NCI-H2081 treated with DMSO at 0.1 percent for 48 hours (cell line): ENCODE measurements at regions not wholly inside any gene's neighbourhood (a gene's known extent, or its start where the extent isn't known, plus 50 kb on each side); places are given as distances from the start of the nearest gene placed in this dataset.

Source experiments
- DNase-seq: peaks from one replicate; lab custom pipeline; 2025; lab: John Stamatoyannopoulos, UW

DNA sequence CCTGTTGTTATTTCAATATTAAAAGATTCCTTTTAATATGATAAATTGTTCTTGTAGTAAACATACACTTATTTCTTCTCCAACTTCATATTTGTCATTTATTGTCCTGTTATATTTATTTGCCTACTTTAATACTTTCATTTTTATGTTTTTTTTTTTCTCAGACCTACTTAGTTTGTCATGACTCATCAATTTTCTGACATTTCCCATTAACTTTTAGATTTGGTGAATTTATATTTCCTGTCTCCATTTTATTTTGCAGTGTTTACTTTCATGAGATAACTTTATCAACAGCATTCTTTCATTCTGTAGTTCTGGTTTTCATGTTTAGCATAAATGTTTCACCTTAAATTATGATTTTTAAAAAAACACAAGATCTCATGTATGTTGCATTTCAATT is 788.7 kb downstream of the EFNA5 start:
- DNase-seq = no peak

DNA sequence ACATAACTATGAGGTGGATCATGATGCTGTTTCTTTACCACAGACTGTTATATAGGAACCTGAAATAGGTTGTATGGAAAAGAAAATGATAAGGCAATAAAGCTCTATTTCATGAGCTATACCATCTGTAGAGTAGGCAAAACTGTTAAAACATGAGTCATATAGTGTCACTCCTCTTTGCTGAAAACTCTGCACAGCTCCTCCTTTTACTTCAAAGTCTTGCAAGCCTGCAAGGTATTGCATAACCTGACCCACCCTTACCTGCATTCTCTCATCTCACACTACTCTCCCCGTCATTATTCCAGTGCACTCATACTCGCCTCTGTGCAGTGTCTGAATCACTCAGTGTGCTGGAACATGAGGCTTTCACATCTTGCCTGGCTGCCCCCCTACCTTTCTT is 790.1 kb downstream of the EFNA5 start:
- no peak for DNase-seq

DNA sequence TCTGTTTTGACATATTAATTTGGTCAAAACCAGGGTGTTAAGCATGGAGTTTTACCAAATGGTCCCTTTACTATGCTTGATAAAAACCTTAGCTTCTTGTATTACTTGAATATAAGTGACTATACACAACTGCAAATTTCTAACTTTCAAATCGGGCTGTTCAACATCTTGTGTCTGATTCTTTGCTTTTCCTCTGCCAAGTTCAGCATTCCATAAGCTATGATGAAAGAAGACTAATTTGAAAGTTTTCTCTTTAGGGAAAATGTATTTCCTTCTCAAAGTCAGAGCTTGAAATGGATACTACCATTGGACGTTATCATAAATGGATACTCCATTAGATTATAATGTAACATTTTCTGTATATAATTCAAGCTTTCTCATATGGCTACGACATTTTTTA is 792.9 kb downstream of the EFNA5 start:
- no peak for DNase-seq

DNA sequence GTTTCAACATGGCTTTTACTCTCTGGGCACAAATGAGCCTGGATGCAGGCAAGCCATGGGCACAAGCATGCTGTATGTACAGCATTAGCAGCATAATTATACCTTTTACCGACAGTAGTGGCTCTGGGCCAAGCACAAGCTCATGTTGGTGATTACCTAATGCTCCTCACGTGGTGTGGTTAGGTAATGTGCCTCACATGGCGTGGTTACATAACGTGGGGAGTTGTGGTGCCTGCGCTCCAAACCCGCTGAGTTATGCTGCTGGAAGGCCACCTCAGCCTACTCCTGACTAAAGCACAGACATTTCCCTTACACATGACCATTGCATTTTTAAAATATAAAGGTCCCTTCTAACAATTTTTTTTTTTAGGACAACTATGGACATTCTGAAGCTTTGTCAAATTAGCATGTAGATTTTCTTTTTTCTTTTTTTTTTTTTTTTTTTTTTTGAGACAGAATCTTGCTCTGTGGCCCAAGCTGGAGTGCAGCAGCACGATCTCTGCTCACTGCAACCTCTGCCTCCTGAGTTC is 794.0 kb downstream of the EFNA5 start:
- no peak for DNase-seq

DNA sequence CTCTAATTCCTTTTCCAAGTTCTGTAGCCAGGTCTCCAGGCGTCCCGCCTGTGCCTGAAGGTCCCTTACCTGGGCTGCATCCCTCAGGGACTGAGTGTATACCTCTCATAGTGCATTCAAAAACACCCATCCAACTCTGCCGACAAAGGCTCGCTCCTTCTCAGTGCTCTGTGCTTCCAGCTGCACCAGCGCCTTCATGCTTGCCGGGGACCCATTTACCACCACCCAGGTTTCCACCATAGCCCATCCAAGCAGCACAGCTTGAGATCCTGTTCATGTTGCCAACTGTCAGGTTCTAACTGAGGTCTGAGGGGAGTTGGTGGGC is 794.5 kb downstream of the EFNA5 start:
- no peak for DNase-seq

DNA sequence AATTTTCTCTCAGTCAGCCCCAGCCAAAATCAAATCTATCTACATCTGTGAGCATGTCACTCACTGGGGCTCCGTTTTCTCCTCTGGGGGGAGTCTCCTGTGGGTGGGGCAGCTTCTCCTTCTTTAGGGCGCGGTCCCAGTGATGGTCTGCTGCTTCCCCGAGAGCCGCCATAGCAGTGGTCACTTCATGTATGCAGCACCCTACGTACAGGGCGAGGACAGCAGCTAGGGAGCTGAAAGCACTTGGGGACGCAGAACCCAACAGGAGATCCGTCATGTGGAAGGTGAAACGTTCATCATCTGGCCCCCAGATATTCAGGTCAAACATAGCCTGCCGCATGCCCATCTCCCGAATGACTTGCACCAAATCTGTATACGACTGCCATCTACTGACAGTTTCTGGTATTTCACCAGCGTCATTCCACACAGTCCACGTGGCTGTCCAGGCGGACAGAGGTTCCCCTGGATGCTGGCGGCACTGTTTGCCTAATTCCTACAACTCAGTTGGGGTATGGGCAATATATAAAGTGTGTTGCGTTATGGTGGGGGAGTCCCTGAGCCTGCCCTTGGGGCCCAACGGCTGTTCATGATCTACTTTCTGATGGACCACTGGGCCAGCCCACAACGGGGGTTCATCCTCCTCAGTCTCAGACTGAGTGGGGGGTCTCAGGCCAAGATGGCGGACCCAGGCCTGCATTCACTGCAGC is 795.0 kb downstream of the EFNA5 start:
- DNase-seq = no peak

DNA sequence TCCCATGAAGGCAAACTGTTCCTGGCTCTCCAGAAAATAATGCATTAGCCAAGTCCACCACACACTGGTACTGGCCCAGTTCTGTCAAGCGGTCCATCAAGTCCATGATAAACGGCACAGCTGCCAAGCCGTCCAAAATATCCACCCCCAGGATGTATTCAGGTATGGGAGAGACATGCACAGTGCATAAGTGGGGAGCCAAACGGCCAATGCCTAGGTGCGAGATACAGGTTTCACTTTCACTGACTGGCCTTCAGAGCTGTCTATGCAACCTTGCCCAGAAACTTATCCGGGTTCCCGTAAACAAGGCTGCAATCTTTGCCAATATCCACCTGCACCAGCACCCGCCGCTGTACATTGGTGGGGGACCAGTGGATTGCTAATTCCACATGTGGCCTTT is 795.8 kb downstream of the EFNA5 start:
- DNase-seq = no peak

DNA sequence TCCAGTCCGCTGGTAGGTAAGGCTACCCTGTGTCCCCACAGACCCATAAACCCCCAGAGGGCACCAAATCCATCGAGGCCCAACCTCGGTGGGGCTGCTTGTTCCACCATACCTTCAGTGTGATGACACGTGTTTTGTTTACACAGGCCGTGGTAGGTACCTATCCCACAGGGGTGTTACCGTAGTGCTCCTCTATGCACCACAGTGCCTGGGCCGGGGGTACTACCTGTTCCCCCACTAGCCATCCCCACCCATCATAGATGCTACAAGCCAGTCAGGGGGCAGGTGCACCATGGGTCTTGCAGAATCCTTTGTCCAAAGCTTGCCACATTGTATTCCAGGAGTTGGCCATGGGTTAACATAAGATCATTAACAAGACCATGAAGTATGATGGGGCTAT is 796.2 kb downstream of the EFNA5 start:
- no peak for DNase-seq

DNA sequence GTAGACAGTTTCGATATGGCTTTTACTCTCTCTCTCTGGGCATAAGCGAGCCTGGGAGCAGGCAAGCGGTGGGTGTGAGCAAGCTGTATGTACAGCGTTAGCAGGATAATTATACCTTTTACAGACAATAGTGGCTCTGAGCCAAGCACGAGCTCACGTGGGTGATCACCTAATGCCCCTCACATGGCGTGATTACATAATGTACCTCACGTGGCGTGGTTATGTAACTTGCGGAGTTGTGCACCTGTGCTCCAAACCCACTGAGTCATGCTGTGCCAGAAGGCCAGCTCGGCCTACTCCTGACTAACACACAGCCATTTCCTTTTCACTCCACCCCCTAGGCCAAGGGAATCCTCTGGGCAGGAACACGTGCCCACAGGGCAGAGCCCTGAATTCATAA is 797.2 kb downstream of the EFNA5 start:
- DNase-seq = peak; percentile 58

DNA sequence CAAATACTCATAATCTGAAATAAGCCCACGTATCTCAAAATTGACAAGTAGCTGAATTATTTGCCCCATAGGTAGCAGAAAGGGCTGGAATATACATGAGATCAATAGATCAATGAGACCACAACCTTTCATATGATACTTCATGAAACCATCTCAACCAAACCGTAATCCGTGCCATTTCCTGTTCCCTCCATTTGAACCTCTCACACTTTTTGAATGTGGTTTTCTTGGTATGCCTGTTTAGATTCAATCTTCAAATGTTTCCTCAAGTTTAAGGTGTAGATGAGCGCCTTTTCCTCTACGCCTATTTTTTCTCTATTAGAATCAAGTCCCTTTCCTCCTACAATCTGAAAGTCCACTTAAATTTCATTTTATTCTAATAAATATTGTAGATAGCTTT is 805.5 kb downstream of the EFNA5 start:
- DNase-seq = no peak

DNA sequence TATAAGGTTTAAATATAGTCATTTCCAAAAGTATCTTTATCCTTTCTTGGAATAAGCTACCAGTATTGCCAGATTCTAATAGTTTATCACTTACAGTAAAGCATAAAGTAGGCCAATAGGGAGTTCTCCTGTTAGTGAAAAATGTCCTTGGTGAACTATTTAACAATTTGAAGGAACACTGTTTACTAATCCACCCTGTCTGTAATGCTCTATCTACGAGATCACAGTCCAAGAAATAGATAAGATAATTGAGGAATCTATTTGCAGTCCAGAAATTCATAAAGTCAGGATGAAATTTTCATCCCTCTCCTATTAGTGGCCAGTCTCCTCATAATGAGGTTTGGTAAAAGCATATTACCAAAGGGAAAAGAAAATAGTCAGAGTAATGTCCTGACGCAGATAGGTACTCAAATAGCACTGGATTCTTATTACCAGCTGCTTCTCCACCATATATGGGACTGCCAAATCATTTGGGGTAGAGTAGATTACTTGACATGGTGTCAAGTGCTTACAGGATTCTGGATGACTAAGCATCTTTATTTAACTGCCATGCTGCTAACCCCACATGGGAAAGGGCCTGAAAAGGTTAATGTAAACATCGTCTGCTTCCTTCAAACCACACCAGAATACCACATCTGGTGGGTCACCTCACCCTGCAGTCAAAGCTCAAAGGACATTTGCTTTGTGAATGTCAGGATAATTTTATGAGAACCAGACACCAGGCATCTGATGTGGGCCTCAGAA is 808.1 kb downstream of the EFNA5 start:
- no peak for DNase-seq

DNA sequence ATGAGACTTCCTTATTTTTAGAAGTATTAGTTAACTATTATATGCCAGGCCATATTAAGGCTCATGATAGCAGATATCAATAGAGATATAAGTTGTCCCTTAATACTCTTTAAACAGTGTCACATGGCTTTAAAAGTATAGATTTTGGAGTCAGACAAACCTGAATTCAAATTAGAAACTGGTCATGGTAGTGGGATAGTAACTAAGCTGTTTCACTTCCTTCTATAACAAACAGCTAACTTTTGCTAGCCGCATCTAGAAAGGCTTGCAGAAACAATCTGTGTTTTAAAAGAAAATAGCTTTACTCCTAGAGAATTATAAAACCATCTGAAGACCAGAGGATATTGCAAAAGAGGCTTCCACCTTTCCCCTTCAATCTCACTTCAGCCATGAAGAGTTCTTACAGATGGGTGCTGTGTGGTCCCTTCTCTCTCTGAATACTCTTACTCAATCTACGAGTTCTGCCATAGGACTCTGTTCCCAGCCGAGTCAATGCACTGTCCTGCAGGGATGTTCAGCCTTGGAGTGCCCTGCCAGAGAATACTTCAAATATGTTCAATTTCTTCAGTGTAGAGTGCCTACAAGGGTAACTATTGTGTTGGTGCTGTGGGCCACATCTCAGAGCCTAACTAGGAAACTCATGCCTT is 810.2 kb downstream of the EFNA5 start:
- no peak for DNase-seq

DNA sequence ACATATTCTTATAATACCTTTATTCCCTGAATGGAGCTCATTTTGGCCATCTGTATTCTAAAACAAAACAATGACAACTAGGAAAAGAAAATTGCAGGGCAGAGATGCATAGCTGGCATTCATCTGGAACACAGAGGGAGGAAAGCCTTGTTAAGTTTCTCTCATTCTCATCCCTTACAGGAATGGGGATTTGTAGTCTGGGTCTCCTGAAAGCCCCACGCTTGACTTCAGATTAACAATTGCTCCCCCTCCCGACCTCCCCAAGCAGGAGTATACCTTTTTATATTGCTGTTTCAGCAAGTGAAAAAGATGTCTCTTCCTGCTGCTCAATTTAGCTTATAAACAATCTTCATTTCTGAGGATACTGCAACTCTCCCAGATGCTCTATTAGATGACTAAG is 812.1 kb downstream of the EFNA5 start:
- DNase-seq = no peak

DNA sequence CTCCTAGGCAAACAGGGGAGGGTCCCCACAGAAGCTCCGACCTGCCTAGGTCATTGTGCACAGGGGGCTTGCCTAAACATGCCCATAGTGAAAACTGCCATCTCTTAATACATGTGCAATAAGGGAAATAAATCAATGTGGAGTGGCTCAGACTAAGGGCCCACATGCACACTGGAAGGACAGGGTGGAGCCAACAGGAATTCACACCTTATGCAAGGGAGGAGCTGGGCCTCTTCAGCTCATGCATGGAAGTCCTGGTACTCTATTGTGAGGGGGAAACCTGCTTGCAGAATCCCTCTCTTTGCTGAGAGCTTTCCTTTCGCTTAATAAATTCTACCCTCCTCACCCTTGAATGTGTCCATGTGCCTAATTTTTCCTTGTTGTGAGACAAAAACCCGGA is 815.8 kb downstream of the EFNA5 start:
- DNase-seq = no peak

DNA sequence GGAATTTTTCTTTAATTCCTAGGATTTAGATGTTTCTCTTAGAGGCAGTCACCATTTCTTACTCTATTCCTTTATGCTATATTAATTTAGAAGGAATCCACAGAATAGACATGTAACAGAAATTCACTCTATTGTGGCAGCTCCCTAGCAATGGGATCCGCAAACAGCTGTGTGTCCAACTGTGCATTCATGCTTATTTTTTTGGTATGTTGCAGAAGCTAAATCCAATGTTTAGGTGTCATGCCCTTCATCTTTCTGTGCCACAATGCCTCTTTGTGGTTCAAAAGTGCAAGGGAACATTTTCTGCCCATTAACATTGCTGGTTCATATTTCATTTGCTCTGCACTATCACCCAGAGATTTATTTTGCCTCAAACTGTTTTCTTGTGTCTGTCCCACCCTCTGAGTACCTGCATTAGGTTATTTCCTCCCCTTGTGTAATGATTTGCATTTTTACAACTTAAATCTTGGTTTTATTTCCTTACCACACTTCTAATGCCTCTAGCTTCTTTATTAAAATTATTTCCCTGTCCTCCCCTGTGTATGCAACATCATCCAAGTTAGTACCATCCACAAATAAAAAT is 816.5 kb downstream of the EFNA5 start:
- DNase-seq = no peak

DNA sequence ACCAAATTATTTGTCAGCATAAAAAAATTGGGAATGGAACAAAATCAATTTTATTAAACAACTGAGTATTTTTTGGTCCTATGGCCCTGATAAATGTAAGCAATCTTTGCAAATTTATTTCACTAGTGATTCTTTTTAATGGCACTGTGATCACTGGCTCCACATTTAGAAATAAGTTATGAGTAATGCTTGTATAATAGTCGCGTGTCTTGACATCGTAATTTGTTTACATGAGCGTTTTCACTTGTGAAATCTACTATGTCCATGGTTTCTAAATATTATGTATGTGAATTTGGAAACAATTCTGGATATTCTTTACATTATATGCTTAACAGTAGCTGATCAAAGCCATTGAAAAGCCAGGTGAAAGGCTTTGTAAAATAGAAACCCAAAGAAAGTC is 817.5 kb downstream of the EFNA5 start:
- no peak for DNase-seq

DNA sequence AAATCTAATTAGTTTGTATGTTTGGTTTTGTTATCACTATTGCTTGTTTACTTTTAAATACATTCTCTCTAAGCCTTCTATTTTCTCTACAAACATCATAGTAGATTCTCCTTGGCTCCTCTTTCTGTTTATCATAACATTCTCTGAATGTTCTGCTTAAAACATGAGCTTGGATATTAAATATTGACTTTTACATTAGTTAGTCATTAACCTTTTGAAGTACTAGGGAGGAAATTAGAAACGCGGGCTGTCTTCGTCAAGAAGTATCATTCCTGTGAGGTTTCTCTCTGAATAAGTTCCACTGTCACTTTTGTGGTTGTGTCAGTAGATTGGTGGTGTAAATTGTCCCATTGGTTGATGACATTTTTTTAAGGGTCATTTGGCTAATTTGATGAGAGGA is 821.5 kb downstream of the EFNA5 start:
- DNase-seq = no peak

DNA sequence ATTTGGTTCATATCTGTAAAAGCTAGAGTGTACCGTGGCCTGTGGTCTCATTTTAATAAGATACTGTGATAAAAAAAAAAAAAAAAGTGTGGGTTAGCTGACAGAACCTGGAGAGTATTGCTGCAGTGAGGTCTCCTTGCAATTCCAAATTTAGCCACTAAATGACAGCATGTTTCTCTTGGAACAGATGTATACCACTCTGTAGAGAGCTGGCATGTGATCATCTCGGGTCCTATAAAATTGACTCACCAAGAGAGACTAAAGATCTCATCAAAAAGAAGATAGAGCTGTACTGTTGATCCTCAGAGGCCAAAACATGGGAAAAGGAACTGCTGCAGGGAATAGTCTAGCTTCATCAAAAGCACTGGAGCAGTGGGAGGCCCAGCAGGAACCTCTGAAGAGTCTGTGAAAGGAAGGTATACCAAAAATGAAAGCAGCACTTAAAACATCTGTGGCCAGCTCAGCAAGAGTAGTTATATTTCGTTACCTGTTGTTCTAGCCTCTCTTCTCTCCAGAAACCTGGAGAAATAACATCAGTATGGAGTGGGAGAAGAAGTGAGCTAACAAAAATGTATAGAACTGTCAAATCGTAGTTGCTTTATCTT is 826.8 kb downstream of the EFNA5 start:
- DNase-seq = no peak

DNA sequence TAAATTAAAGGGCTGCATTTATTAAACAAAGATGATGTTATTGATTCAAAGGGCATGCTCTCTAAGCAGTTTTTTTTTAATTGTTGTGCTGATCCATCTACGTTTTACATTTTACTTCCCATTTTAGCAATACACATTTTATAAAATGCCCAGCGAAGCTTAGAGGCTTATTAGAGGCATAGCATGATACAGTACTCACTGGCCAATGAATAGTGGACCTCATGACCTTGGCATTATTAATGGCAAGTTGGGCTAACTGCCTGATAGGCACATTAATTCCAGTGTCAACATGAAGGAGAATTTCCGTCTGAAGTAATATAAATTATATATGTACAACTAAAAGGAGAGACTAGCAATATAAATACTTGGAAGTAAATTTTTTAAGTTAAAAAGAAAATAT is 837.2 kb downstream of the EFNA5 start:
- no peak for DNase-seq

DNA sequence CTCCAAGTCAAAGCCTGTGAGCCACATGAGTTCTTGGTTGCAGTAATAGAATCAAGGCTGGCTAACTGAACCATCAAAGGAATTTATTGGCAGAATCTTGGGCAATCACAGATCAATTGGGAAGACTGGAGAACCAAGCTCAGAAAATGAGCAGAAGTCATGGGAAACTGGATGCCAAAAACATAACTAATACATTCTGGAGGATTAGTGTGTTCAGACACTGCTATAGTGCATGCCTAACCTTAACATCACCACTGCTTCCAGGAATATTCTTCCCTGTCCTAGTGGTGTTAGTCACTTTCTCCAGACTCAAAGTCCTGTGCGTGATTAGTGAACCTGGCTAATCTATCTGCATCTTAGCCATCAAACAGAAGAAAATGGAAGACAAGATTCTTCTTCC is 843.7 kb downstream of the EFNA5 start:
- DNase-seq = no peak

DNA sequence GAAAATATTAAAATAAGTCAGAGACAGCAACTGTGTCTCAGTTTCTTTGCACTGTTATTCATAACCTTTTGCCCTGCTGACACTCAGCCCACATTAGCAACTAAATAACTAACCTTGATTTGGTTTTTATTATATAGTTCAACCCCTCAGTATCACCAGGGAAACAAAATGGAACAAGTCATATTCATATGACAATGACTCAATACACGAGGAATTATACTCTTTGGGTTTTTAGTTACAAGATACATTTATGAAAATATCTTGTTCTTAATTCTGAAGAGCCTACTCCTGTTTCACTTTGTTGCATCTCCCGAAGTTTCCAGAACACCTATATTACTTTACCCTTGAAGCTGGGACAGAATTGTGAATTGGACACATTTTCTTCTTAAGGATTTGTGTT is 845.4 kb downstream of the EFNA5 start:
- no peak for DNase-seq

DNA sequence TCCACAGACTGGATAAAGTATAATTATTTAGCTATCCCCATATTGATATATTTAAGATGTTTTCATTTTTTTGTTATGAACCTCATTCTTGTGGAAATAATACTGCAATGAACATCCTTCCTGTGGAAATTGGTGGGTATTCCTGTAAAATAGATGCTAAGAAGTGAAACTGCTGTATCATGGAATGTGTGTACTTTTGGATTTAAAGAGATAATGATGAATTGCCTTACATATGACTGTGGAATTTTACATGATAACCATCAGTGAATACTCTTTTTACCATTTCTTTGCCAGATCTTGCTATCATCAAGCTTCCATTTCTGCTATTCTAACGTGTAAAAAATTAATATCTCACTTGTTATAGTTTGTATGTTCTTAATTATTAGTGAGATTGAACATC is 847.9 kb downstream of the EFNA5 start:
- DNase-seq = no peak

DNA sequence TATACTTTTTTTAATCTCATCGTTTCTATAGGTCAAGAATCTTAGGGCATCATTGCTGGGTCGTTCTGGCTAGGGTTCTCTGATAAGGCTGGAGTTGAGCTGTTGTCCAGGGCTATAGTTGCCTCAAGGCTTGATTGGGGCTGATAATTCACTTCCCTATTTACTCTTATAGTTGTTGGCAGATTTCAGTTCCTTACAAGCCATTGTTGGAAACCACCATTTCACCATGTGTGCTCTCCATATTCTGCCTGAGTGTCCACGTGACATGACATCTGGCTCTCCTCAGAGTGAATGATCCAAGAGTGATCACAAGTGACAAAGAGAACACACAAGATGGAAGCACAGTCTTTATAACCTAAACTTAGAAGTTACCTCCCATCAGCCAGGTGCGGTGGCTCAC is 852.2 kb downstream of the EFNA5 start:
- DNase-seq = no peak
